ENCODE measurements at regions not wholly inside any gene's neighbourhood (a gene's known extent, or its start where the extent isn't known, plus 50 kb on each side); places are given as distances from the start of the nearest gene placed in this dataset.

- TF ChIP-seq CTCF (IDR thresholded peaks at IDR 0.05) (no peak), EZH2 (IDR thresholded peaks at IDR 0.05; ENCODE audit: borderline replicate concordance, insufficient read depth, low read depth, low read length, poor library complexity, severe bottlenecking) (no peak)
These were observed 141.3 kb downstream of the TSEN15 start for GRCh38 chr1:184192796-184193195.
